Fibroblast of villous mesenchyme (primary cell): ENCODE measurements at regions not wholly inside any gene's neighbourhood (a gene's known extent, or its start where the extent isn't known, plus 50 kb on each side); places are given as distances from the start of the nearest gene placed in this dataset.

Source experiments
- DNase-seq: peaks from one replicate; pipeline ENCODE4 v3.0.0-alpha.2; 2010; ENCODE audit warnings: low read depth
- H3K4me3 ChIP-seq: 2 replicates; pipeline ENCODE4 v1.5.1; 2011; ENCODE audit warnings: low read depth, mild to moderate bottlenecking, low read length
- CTCF ChIP-seq: IDR thresholded peaks from 2 replicates; pipeline ENCODE4 v1.5.1; 2012; ENCODE audit warnings: low read depth, mild to moderate bottlenecking, low read length; ENCODE audit not compliant: insufficient read depth

DNA sequence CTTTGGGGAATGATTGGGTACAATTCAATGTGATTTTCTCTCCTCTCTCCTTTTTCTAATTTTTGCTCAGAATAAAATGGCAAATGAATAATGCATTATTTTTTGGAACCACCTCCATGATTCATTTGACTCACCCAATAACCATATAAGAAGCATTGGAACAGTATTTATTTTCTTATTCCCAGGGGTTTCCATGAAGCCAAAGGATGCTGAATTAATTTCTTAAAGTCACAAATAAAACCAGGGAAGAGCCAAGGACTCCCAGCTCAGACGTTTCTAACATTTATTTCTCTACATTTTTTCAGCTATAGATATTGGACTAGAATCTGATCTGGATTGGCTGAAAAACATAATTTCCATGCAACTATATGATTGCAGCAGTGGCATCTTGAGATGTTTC is 735.2 kb upstream of the ANKRD30A start:
- no peak overlapping the region for H3K4me3 ChIP-seq
- no peak for DNase-seq
- no peak for TF ChIP-seq CTCF

DNA sequence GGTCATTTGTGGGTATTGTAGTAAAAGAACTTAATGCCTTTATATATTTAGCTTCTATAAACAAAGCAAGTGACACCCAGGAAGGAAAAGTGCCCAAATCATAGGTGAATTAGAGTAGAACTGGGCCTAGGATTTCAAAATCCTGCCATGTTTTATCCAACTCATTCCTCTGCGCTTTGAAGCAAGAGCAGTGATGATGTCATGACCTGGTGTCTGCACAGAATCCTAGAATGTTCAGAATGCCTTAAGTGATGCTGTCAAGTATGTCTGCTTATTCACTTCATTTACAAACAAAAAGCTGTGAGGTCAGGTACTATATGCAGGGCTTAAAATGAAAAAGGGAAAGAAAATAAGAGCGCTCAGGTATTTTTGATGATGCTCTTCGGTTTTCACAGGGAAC is 737.2 kb upstream of the ANKRD30A start:
- TF ChIP-seq CTCF = no peak
- DNase-seq = peak; percentile 5
- H3K4me3 ChIP-seq = no peak overlapping the region

DNA sequence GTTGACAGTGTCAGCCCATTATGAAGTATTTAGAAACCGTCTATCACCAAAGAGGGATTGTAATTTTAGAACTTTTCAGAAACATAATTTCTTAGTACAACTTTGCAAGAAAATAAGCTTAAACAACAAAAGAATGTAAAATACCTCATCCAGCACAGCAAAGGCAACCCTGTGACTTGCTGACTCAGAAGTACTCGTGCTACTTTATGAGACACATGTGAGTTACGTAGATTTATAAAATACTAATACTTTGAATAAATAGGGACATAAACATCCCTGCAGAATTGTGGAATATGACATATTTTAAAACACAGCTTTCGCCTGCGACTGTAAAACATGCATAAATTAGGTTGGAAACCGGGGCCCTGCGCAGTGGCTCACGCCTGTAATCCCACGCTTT is 739.7 kb upstream of the ANKRD30A start:
- DNase-seq = peak; percentile 72
- no peak overlapping the region for H3K4me3 ChIP-seq
- TF ChIP-seq CTCF = no peak

- DNase-seq = no peak
- no peak overlapping the region for H3K4me3 ChIP-seq
- TF ChIP-seq CTCF = no peak
Measured at GRCh38 chr10:36383349-36383748, 741.3 kb upstream of the FZD8 start.

- H3K4me3 ChIP-seq = no peak overlapping the region
- no peak for TF ChIP-seq CTCF
- DNase-seq = no peak
Measured at GRCh38 chr10:36381748-36382147, 739.7 kb upstream of the FZD8 start.

DNA sequence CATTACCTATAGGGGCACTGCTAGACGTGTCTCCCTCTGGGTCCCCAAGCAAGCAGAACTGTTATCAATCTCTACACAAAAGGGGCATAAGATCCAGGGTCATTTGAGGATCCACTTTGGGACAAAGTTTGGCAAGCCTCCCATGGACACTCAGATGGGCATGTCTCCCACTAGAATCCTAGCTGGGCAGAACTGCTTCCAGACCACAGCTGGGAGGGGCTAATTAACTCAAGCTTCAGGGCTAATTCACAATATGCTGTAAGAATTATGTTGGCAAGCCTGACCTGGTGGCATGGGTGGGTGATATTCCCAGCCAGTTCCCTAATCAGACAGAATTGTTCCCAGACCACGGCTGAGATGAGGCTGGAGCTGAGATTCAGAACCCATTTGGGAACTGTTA is 738.4 kb upstream of the FZD8 start:
- no peak overlapping the region for H3K4me3 ChIP-seq
- TF ChIP-seq CTCF = no peak
- no peak for DNase-seq

DNA sequence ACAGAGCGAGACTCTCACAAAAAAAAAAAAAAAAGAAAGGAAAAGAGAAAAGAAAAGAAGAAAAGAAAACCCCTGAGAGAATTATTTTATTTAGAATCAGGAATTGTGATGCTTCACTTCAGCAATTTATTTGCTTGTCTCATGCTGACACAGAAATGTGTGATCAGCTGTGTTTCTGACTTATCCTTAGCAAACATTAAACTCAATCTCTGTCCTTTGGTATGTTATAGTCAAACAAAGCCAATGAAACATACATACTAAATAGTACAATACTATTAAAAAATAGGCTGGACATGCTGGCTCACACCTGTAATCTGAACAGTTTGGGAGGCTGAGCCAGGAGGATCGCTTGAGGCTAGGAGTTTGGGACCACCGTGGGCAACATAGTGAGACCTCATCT is 733.0 kb upstream of the FZD8 start:
- DNase-seq = no peak
- TF ChIP-seq CTCF = no peak
- H3K4me3 ChIP-seq = no peak overlapping the region
